ENCODE measurements at regions not wholly inside any gene's neighbourhood (a gene's known extent, or its start where the extent isn't known, plus 50 kb on each side); places are given as distances from the start of the nearest gene placed in this dataset.
A peak's percentile ranks its signal among the peaks of the same experiment; 100 is the strongest.

GRCh38 chr3:110181226-110181625 lies 843.9 kb upstream of the DPPA4 start:
- no peak for DNase-seq (ENCODE audit: low read depth in 2 of 3, low spot score in 2 of 3)

GRCh38 chr3:110184536-110184935 lies 847.2 kb upstream of the DPPA4 start:
- DNase-seq (ENCODE audit: low read depth in 2 of 3, low spot score in 2 of 3): no peak

GRCh38 chr3:110193074-110193473 lies 855.7 kb upstream of the DPPA4 start:
- DNase-seq (ENCODE audit: low read depth in 2 of 3, low spot score in 2 of 3): no peak

GRCh38 chr3:110198717-110199587 lies 861.6 kb upstream of the DPPA4 start:
- no peak for DNase-seq (ENCODE audit: low read depth in 2 of 3, low spot score in 2 of 3)

GRCh38 chr3:110199588-110199943 lies 862.2 kb upstream of the DPPA4 start:
- DNase-seq (ENCODE audit: low read depth in 2 of 3, low spot score in 2 of 3): no peak

GRCh38 chr3:110210086-110210660 lies 861.4 kb upstream of the NECTIN3 start:
- DNase-seq (ENCODE audit: low read depth in 2 of 3, low spot score in 2 of 3): no peak

- no peak for DNase-seq (ENCODE audit: low read depth in 2 of 3, low spot score in 2 of 3)
These were observed 845.0 kb upstream of the NECTIN3 start for GRCh38 chr3:110226645-110227044.

GRCh38 chr3:110227991-110228390 lies 843.6 kb upstream of the NECTIN3 start:
- DNase-seq (ENCODE audit: low read depth in 2 of 3, low spot score in 2 of 3): no peak

- no peak for DNase-seq (ENCODE audit: low read depth in 2 of 3, low spot score in 2 of 3)
These were observed 836.8 kb upstream of the NECTIN3 start for GRCh38 chr3:110234831-110235230.

- DNase-seq (ENCODE audit: low read depth in 2 of 3, low spot score in 2 of 3): no peak
These were observed 834.5 kb upstream of the NECTIN3 start for GRCh38 chr3:110236976-110237610.

GRCh38 chr3:110243081-110243480 lies 828.5 kb upstream of the NECTIN3 start:
- no peak for DNase-seq (ENCODE audit: low read depth in 2 of 3, low spot score in 2 of 3)

- DNase-seq (ENCODE audit: low read depth in 2 of 3, low spot score in 2 of 3): no peak
These were observed 824.7 kb upstream of the NECTIN3 start for GRCh38 chr3:110246796-110247376.

GRCh38 chr3:110248666-110249065 lies 823.0 kb upstream of the NECTIN3 start:
- no peak for DNase-seq (ENCODE audit: low read depth in 2 of 3, low spot score in 2 of 3)

GRCh38 chr3:110253794-110254193 lies 817.8 kb upstream of the NECTIN3 start:
- no peak for DNase-seq (ENCODE audit: low read depth in 2 of 3, low spot score in 2 of 3)

- DNase-seq (ENCODE audit: low read depth in 2 of 3, low spot score in 2 of 3): no peak
These were observed 817.0 kb upstream of the NECTIN3 start for GRCh38 chr3:110254591-110254990.

- no peak for DNase-seq (ENCODE audit: low read depth in 2 of 3, low spot score in 2 of 3)
These were observed 810.5 kb upstream of the NECTIN3 start for GRCh38 chr3:110261141-110261540.

GRCh38 chr3:110262896-110263295 lies 808.7 kb upstream of the NECTIN3 start:
- DNase-seq (ENCODE audit: low read depth in 2 of 3, low spot score in 2 of 3): no peak

GRCh38 chr3:110265302-110265701 lies 806.3 kb upstream of the NECTIN3 start:
- DNase-seq (ENCODE audit: low read depth in 2 of 3, low spot score in 2 of 3): no peak

GRCh38 chr3:110267304-110267845 lies 804.2 kb upstream of the NECTIN3 start:
- peak in 2 of 3 donors; percentile 61 to 78 for DNase-seq (ENCODE audit: low read depth in 2 of 3, low spot score in 2 of 3)

GRCh38 chr3:110272525-110272924 lies 799.1 kb upstream of the NECTIN3 start:
- DNase-seq (ENCODE audit: low read depth in 2 of 3, low spot score in 2 of 3): no peak

GRCh38 chr3:110291886-110292501 lies 779.6 kb upstream of the NECTIN3 start:
- DNase-seq (ENCODE audit: low read depth in 2 of 3, low spot score in 2 of 3): no peak
